ENCODE measurements at regions not wholly inside any gene's neighbourhood (a gene's known extent, or its start where the extent isn't known, plus 50 kb on each side); places are given as distances from the start of the nearest gene placed in this dataset.
"Not testable (repeated sequence)": the region's sequence is repeated elsewhere in the genome, so short reads cannot be mapped to it uniquely, and the experiment has no call there.

GRCh38 chr7:152594801-152595200 lies 81.1 kb downstream of the XRCC2 start:
- ChIA-PET POLR2A (ENCODE audit: low non-redundant PET) (interaction anchor here (0.6 kb wide), 1 partner anchor 35 kb away, joined by 3 read pairs; no protein-coding TSS in a partner anchor), CTCF (no interaction called here)
- intact Hi-C loops (cut with micrococcal nuclease; ENCODE audit: unreplicated experiment): no loop called here
- DNase-seq (ENCODE audit: low spot score): no peak
- Histone ChIP-seq H3K27me3 (replicated peaks; ENCODE audit: insufficient read depth, low read depth, low read length, poor library complexity) (no peaks in the 10 kb centered on the region), H3K9me3 (ENCODE audit: low read depth, low read length, poor library complexity, severe bottlenecking) (no peaks in the 10 kb centered on the region), H3K36me3 (ENCODE audit: insufficient read depth, low read length, poor library complexity, severe bottlenecking) (no peaks in the 10 kb centered on the region), H3K27ac (ENCODE audit: low read depth, low read length, poor library complexity, severe bottlenecking) (no peak overlapping the region), H3K4me3 (ENCODE audit: low read depth, low read length, poor library complexity, severe bottlenecking) (no peak overlapping the region), H3K4me1 (ENCODE audit: insufficient read depth, low read length, poor library complexity, severe bottlenecking) (no peaks in the 10 kb centered on the region)
- no TSS peak for BruUV-seq (replicated peaks)
- no peak for TF ChIP-seq EZH2 (IDR thresholded peaks at IDR 0.05; ENCODE audit: borderline replicate concordance, low read depth, low read length, poor library complexity, severe bottlenecking)
- no peak for TF ChIP-seq CTCF (conservative IDR thresholded peaks at IDR 0.05; ENCODE audit: low read depth, low read length)

GRCh38 chr7:152591976-152592375 lies 84.0 kb downstream of the XRCC2 start:
- Histone ChIP-seq H3K27ac (ENCODE audit: low read depth, low read length, poor library complexity, severe bottlenecking) (no peak overlapping the region), H3K4me1 (ENCODE audit: insufficient read depth, low read length, poor library complexity, severe bottlenecking) (no peaks in the 10 kb centered on the region), H3K9me3 (ENCODE audit: low read depth, low read length, poor library complexity, severe bottlenecking) (no peaks in the 10 kb centered on the region), H3K36me3 (ENCODE audit: insufficient read depth, low read length, poor library complexity, severe bottlenecking) (no peaks in the 10 kb centered on the region), H3K27me3 (replicated peaks; ENCODE audit: insufficient read depth, low read depth, low read length, poor library complexity) (no peaks in the 10 kb centered on the region), H3K4me3 (ENCODE audit: low read depth, low read length, poor library complexity, severe bottlenecking) (no peak overlapping the region)
- POLR2A ChIA-PET (ENCODE audit: low non-redundant PET): no interaction called here
- intact Hi-C loops (cut with micrococcal nuclease; ENCODE audit: unreplicated experiment): no loop called here
- TF ChIP-seq EZH2 (IDR thresholded peaks at IDR 0.05; ENCODE audit: borderline replicate concordance, low read depth, low read length, poor library complexity, severe bottlenecking) (no peak), CTCF (conservative IDR thresholded peaks at IDR 0.05; ENCODE audit: low read depth, low read length) (no peak)
- CTCF ChIA-PET: no interaction called here
- BruUV-seq (replicated peaks): no TSS peak
- no peak for DNase-seq (ENCODE audit: low spot score)

- DNase-seq (ENCODE audit: low spot score): no peak
- no peak overlapping the region for H3K27ac ChIP-seq (ENCODE audit: low read depth, low read length, poor library complexity, severe bottlenecking)
- ChIA-PET CTCF (no interaction called here), POLR2A (ENCODE audit: low non-redundant PET) (interaction anchor here (0.7 kb wide), 1 partner anchor 1086 kb away, joined by 4 read pairs; no protein-coding TSS in a partner anchor)
- H3K36me3 ChIP-seq (ENCODE audit: insufficient read depth, low read length, poor library complexity, severe bottlenecking): no peaks in the 10 kb centered on the region
- TF ChIP-seq EZH2 (IDR thresholded peaks at IDR 0.05; ENCODE audit: borderline replicate concordance, low read depth, low read length, poor library complexity, severe bottlenecking): no peak
- TF ChIP-seq CTCF (conservative IDR thresholded peaks at IDR 0.05; ENCODE audit: low read depth, low read length): no peak
- H3K4me1 ChIP-seq (ENCODE audit: insufficient read depth, low read length, poor library complexity, severe bottlenecking): no peaks in the 10 kb centered on the region
- BruUV-seq (replicated peaks): no TSS peak
- intact Hi-C loops (cut with micrococcal nuclease; ENCODE audit: unreplicated experiment): no loop called here
- no peaks in the 10 kb centered on the region for H3K9me3 ChIP-seq (ENCODE audit: low read depth, low read length, poor library complexity, severe bottlenecking)
- H3K27me3 ChIP-seq (replicated peaks; ENCODE audit: insufficient read depth, low read depth, low read length, poor library complexity): no peaks in the 10 kb centered on the region
- H3K4me3 ChIP-seq (ENCODE audit: low read depth, low read length, poor library complexity, severe bottlenecking): no peak overlapping the region
These were observed 85.5 kb downstream of the XRCC2 start for GRCh38 chr7:152590481-152590880.

GRCh38 chr7:152589821-152590220 lies 86.1 kb downstream of the XRCC2 start:
- H3K27me3 ChIP-seq (replicated peaks; ENCODE audit: insufficient read depth, low read depth, low read length, poor library complexity); BruUV-seq (replicated peaks); intact Hi-C loops (cut with micrococcal nuclease; ENCODE audit: unreplicated experiment); POLR2A ChIA-PET (ENCODE audit: low non-redundant PET); DNase-seq (ENCODE audit: low spot score); H3K36me3 ChIP-seq (ENCODE audit: insufficient read depth, low read length, poor library complexity, severe bottlenecking); H3K4me1 ChIP-seq (ENCODE audit: insufficient read depth, low read length, poor library complexity, severe bottlenecking); H3K4me3 ChIP-seq (ENCODE audit: low read depth, low read length, poor library complexity, severe bottlenecking); CTCF ChIA-PET; H3K9me3 ChIP-seq (ENCODE audit: low read depth, low read length, poor library complexity, severe bottlenecking); H3K27ac ChIP-seq (ENCODE audit: low read depth, low read length, poor library complexity, severe bottlenecking): not testable (repeated sequence)
